Suprapubic skin (tissue), 4 donors: ENCODE measurements at regions not wholly inside any gene's neighbourhood (a gene's known extent, or its start where the extent isn't known, plus 50 kb on each side); places are given as distances from the start of the nearest gene placed in this dataset.

ENCODE experiments used
- EP300 ChIP-seq: sonication (generic); formaldehyde crosslinking; IDR thresholded peaks from one replicate; pipeline ENCODE4 v1.6.1; 2017; ENCODE audit warnings: antibody characterized with exemption
- POLR2AphosphoS5 ChIP-seq, 3 donors: sonication (generic); formaldehyde crosslinking; IDR thresholded peaks; one replicate each; pipeline ENCODE4 v1.6.1; 2017; ENCODE audit warnings: antibody characterized with exemption in 3 of 3
- TF ChIP-seq, protein P1 (sequence below), 2 donors: fragments of 200-600 bp in 1 of 2; fragments of 450-650 bp in 1 of 2; sonication (generic) in 1 of 2; IDR thresholded peaks; one replicate each; pipeline ENCODE4 v1.5.1; 2016 to 2019; ENCODE audit warnings: antibody characterized with exemption in 2 of 2, mild to moderate bottlenecking in 1 of 2, moderate library complexity in 1 of 2

DNA sequence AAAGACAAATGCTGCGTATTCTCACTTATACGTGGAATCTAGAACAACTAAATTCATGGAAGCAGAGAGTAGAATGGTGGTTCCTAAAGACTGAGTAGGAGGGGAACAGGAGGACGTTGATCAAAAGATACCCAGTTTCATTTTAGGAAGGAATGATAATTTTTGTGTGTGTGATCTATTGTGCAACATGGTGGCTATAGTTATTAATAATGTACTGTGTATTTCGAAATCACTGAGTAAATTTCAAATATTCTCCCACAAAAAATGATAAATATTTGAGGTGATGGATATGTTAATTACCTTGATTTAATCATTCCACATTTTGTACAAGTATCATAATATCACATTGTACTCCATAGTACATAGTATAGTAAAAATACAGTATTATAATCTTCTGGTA lies 187.5 kb downstream of the MOXD1 start:
- TF ChIP-seq, protein P1, sequence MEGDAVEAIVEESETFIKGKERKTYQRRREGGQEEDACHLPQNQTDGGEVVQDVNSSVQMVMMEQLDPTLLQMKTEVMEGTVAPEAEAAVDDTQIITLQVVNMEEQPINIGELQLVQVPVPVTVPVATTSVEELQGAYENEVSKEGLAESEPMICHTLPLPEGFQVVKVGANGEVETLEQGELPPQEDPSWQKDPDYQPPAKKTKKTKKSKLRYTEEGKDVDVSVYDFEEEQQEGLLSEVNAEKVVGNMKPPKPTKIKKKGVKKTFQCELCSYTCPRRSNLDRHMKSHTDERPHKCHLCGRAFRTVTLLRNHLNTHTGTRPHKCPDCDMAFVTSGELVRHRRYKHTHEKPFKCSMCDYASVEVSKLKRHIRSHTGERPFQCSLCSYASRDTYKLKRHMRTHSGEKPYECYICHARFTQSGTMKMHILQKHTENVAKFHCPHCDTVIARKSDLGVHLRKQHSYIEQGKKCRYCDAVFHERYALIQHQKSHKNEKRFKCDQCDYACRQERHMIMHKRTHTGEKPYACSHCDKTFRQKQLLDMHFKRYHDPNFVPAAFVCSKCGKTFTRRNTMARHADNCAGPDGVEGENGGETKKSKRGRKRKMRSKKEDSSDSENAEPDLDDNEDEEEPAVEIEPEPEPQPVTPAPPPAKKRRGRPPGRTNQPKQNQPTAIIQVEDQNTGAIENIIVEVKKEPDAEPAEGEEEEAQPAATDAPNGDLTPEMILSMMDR (IDR thresholded peaks at IDR 0.05) = no peak
- no peak for TF ChIP-seq POLR2AphosphoS5 (IDR thresholded peaks at IDR 0.05)
- TF ChIP-seq EP300 = no peak
